Ovary (tissue), 7 donors: ENCODE measurements at regions not wholly inside any gene's neighbourhood (a gene's known extent, or its start where the extent isn't known, plus 50 kb on each side); places are given as distances from the start of the nearest gene placed in this dataset.

Experiments
- DNase-seq, 5 donors: peaks; one replicate each; pipeline ENCODE4 v3.0.0-alpha.2; 2019 to 2020
- H3K27ac ChIP-seq, 2 donors: fragments of 200-600 bp; one replicate each; pipeline versions ENCODE4 v1.5.1 to v1.8.0; 2019 to 2022
- H3K27me3 ChIP-seq: fragments of 200-600 bp; one replicate; pipeline ENCODE4 v1.8.0; 2022
- H3K36me3 ChIP-seq: fragments of 200-600 bp; sonication (generic); one replicate; pipeline ENCODE4 v1.5.1; 2019
- H3K4me1 ChIP-seq: one replicate; pipeline ENCODE4 v1.8.1; 2013; ENCODE audit warnings: mild to moderate bottlenecking, moderate library complexity; ENCODE audit not compliant: insufficient read depth
- H3K4me3 ChIP-seq: fragments of 200-600 bp; sonication (generic); one replicate; pipeline ENCODE4 v1.5.1; 2017
- H3K9me3 ChIP-seq, 2 donors: fragments of 200-600 bp in 1 of 2; sonication (generic) in 1 of 2; one replicate each; pipeline versions ENCODE4 v1.5.1 to v1.8.1; 2013 to 2019; ENCODE audit warnings: mild to moderate bottlenecking in 1 of 2, moderate library complexity in 1 of 2
- EP300 ChIP-seq: sonication (generic); formaldehyde crosslinking; IDR thresholded peaks from one replicate; pipeline ENCODE4 v1.6.1; 2017; ENCODE audit warnings: antibody characterized with exemption
- POLR2A ChIP-seq: fragments of 450-650 bp; IDR thresholded peaks from one replicate; pipeline ENCODE4 v1.6.1; 2017; ENCODE audit warnings: antibody characterized with exemption, mild to moderate bottlenecking, moderate library complexity
- WGBS, 3 donors: extraction: QIAGEN DNeasy Blood & Tissue Kit in 1 of 3; methylation state at CpG; one replicate each; pipeline versions ENCODE4 v1.1.5 to v1.1.7; 2013 to 2017; 5-methylcytosine and 5-hydroxymethylcytosine counted together
- intact Hi-C, 4 donors: fragments of 100-400 bp; cut with DNase I; formaldehyde crosslinking; loops; one replicate each; pipeline versions ENCODE4 v1.11.0 to v1.15.1; 2022 to 2023
- TF ChIP-seq, protein P1 (sequence below), 3 donors: fragments of 450-650 bp in 2 of 3; fragments of 200-600 bp in 1 of 3; IDR thresholded peaks; one replicate each; pipeline versions ENCODE4 v1.5.1 to v1.8.0; 2016 to 2022; ENCODE audit warnings: antibody characterized with exemption in 3 of 3, mild to moderate bottlenecking in 1 of 3
- donor health status: DM: no; HTN: no; CAD: no; lungs with moderate emphysema.
- donor health status: DM: no; HTN: no; CAD: no.
- donor health status: Bipolar disorder and iron deficiency.
- donor health status: DM: no; HTN: no; CAD: no.
- donor health status: DM: yes; HTN: yes; CAD: no.

DNA sequence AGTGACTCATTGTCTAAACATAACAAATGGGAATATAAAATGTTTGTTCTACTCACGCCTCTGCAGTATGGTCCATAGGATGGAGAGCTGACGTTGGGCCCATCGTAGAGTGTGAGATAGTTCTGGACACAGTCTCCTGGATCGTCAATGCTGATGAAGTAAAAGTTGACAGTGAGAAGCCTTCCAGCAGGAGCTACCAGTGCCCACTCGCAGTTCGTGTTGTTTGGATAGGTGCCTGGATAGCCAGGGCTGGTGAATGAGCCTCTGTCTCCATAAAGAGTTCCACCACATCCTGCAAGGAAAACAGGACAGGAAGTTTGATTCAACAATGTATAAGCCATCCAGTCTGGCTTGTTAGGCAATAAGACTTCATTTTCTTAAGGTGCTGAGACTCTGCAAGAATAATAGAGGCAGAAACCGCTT is 79.6 kb downstream of the OR13A1 start:
- no peak overlapping the region for H3K27ac ChIP-seq
- no peaks in the 10 kb centered on the region for H3K4me1 ChIP-seq
- no peak overlapping the region for H3K4me3 ChIP-seq
- H3K36me3 ChIP-seq: no peaks in the 10 kb centered on the region
- intact Hi-C loops: no loop called here
- DNase-seq: no peak
- TF ChIP-seq EP300 (no peak), POLR2A (no peak)
- TF ChIP-seq, protein P1, sequence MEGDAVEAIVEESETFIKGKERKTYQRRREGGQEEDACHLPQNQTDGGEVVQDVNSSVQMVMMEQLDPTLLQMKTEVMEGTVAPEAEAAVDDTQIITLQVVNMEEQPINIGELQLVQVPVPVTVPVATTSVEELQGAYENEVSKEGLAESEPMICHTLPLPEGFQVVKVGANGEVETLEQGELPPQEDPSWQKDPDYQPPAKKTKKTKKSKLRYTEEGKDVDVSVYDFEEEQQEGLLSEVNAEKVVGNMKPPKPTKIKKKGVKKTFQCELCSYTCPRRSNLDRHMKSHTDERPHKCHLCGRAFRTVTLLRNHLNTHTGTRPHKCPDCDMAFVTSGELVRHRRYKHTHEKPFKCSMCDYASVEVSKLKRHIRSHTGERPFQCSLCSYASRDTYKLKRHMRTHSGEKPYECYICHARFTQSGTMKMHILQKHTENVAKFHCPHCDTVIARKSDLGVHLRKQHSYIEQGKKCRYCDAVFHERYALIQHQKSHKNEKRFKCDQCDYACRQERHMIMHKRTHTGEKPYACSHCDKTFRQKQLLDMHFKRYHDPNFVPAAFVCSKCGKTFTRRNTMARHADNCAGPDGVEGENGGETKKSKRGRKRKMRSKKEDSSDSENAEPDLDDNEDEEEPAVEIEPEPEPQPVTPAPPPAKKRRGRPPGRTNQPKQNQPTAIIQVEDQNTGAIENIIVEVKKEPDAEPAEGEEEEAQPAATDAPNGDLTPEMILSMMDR (IDR thresholded peaks at IDR 0.05): no peak
- H3K9me3 ChIP-seq: no peaks in the 10 kb centered on the region
- WGBS, 3 donors: 75 to 77% (median 76%) methylated on average over 7 of the region's 7 CpGs
- no peaks in the 10 kb centered on the region for H3K27me3 ChIP-seq

DNA sequence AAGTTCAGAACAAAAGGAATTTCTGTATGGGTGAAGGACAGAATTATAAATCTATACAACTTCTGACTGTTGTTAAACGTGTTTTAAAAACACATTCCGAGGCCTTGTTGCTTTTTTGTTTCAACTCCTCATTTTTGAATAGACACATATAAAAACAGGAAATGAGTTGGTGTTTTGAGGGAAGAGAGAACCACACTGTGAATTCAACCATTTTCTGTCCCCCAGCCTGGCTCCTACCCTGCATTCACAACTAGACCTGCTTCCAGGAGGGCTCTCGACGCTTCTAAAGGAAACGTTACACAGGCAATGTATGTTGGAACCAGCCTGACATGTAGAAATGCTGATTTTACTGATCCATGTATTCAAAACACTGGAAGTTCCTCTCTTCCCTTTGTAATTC is 76.5 kb downstream of the OR13A1 start:
- Histone ChIP-seq H3K9me3 (no peaks in the 10 kb centered on the region), H3K36me3 (no peaks in the 10 kb centered on the region), H3K4me1 (no peaks in the 10 kb centered on the region), H3K27ac (no peak overlapping the region), H3K4me3 (no peak overlapping the region), H3K27me3 (no peaks in the 10 kb centered on the region)
- no peak for DNase-seq
- TF ChIP-seq POLR2A: no peak
- no peak for TF ChIP-seq EP300
- TF ChIP-seq, protein P1 (IDR thresholded peaks at IDR 0.05): no peak
- intact Hi-C loops: no loop called here
- 63 to 69% (median 68%) methylated on average over 5 of the region's 5 CpGs for WGBS, 3 donors

DNA sequence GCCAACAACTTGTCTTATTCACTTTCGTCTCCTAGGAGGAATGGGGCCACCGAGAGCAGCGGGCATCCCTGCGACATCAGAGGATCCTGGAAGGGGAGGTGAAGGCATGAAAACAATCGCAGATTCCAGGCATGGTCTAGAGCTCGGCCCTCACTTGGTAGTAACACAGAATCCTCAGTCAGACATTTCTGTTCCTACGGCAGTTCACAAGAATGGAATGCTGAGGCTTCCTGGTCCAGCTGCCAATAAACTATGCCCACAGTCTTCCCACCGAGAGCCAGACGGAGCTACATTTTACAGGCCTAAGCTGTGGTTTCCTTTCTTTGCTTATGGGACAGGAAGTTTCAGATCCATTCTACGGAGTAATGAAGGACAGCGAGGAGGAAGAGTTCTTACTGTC is 75.8 kb downstream of the OR13A1 start:
- H3K4me1 ChIP-seq: no peaks in the 10 kb centered on the region
- no peak for DNase-seq
- intact Hi-C loops: no loop called here
- no peak overlapping the region for H3K4me3 ChIP-seq
- no peaks in the 10 kb centered on the region for H3K27me3 ChIP-seq
- H3K9me3 ChIP-seq: no peaks in the 10 kb centered on the region
- 69 to 84% (median 84%) methylated on average over 11 of the region's 11 CpGs for WGBS, 3 donors
- H3K27ac ChIP-seq: no peak overlapping the region
- no peaks in the 10 kb centered on the region for H3K36me3 ChIP-seq
- no peak for TF ChIP-seq POLR2A
- TF ChIP-seq, protein P1 (IDR thresholded peaks at IDR 0.05): no peak
- no peak for TF ChIP-seq EP300

DNA sequence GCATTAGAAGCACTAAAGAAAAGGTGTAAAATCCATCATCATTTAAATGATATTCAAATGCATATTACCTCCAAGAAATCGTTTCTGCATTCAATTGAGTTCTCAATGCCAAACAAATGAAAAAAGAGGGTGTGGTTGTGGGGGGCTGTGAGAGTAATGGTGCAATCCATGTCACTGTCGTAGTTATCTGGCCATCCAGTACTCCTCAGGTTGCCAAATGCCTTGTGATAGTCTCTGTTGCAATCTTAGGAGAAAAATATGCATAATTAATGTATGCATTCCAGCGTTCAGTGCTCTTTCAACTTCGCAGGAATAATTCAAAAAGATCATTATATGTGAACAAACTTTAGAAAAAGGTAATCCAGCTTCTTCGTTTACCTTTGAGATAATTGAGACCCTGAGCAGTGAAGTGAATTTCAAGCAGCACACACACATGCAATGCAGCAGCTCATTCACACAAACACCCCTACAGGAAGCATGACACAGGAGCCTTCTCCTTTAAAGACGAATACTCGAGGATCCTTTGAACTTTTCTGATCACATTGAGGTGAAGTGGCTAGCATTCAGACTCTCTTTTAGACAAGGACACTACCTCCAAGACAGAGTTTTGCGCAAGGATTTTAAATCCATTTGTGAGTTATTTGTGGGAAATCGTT is 73.4 kb downstream of the OR13A1 start:
- TF ChIP-seq EP300 (no peak), POLR2A (no peak)
- TF ChIP-seq, protein P1 (IDR thresholded peaks at IDR 0.05): no peak
- no peaks in the 10 kb centered on the region for H3K9me3 ChIP-seq
- 37 to 47% (median 41%) methylated on average over 9 of the region's 9 CpGs for WGBS, 3 donors
- no peaks in the 10 kb centered on the region for H3K4me1 ChIP-seq
- intact Hi-C loops: no loop called here
- no peaks in the 10 kb centered on the region for H3K27me3 ChIP-seq
- no peak for DNase-seq
- H3K4me3 ChIP-seq: no peak overlapping the region
- no peaks in the 10 kb centered on the region for H3K36me3 ChIP-seq
- no peak overlapping the region for H3K27ac ChIP-seq
